H1 (cell line): ENCODE measurements at regions not wholly inside any gene's neighbourhood (a gene's known extent, or its start where the extent isn't known, plus 50 kb on each side); places are given as distances from the start of the nearest gene placed in this dataset.

Experiments used
- CTCF ChIA-PET: fragments of 300-600 bp; sonication (Branson Sonifier 250); formaldehyde crosslinking; loops from one replicate; lab custom pipeline; 2021; ENCODE audit not compliant: partially characterized antibody; lab: Charles Lee
- POLR2A ChIA-PET: fragments of 300-600 bp; sonication (Branson Sonifier 250); formaldehyde crosslinking; loops from one replicate; lab custom pipeline; 2021; ENCODE audit warnings: inconsistent platforms; ENCODE audit not compliant: partially characterized antibody; lab: Charles Lee
- DNase-seq, 2 experiments: peaks; one replicate each; pipeline versions ENCODE4 v3.0.0 to v3.0.0-alpha.2; 2010 to 2022; ENCODE audit warnings: low spot score in 2 of 2, low read depth in 1 of 2, mixed read lengths in 1 of 2
- FAIRE-seq: peaks from 2 replicates; lab custom pipeline; 2011; peaks lifted over from hg19 to GRCh38; lab: Jason Lieb, UNC
- H2AFZ ChIP-seq: 2 replicates; pipeline ENCODE4 v1.8.1; 2012; ENCODE audit warnings: low read length, inconsistent platforms
- H2AK5ac ChIP-seq: 2 replicates; pipeline ENCODE4 v1.6.1; 2013; ENCODE audit warnings: low read depth, low read length
- H2BK120ac ChIP-seq: replicated peaks from 2 replicates; pipeline ENCODE3; 2013; ENCODE audit warnings: low read depth, low read length, inconsistent platforms
- H2BK12ac ChIP-seq: 2 replicates; pipeline ENCODE4 v1.6.1; 2013; ENCODE audit warnings: low read depth, low read length
- H2BK15ac ChIP-seq: 2 replicates; pipeline ENCODE4 v1.6.1; 2013; ENCODE audit warnings: low read length
- H2BK20ac ChIP-seq: 2 replicates; pipeline ENCODE4 v1.6.1; 2013; ENCODE audit warnings: low read length
- H2BK5ac ChIP-seq: 2 replicates; pipeline ENCODE4 v1.6.1; 2013; ENCODE audit warnings: low read depth, low read length
- H3K14ac ChIP-seq: 2 replicates; pipeline ENCODE4 v1.6.1; 2013; ENCODE audit warnings: inconsistent platforms; ENCODE audit not compliant: insufficient read length
- H3K18ac ChIP-seq: 2 replicates; pipeline ENCODE4 v1.6.1; 2013; ENCODE audit warnings: low read length; ENCODE audit errors: extremely low read depth
- H3K23ac ChIP-seq: 2 replicates; pipeline ENCODE4 v1.6.1; 2013; ENCODE audit warnings: inconsistent platforms; ENCODE audit not compliant: insufficient read length
- H3K23me2 ChIP-seq: 2 replicates; pipeline ENCODE4 v1.6.1; 2013; ENCODE audit warnings: low read depth, low read length
- H3K27ac ChIP-seq: 2 replicates; pipeline ENCODE4 v1.6.1; 2011; ENCODE audit warnings: low read depth, low read length, inconsistent platforms
- H3K27me3 ChIP-seq, 4 experiments: replicated peaks in 1 of 4; 1 replicate in 1 of 4; 2 replicates in 3 of 4; pipeline versions ENCODE4 v1.6.1 to v1.8.1; 2011 to 2013; ENCODE audit warnings: low read length in 3 of 4, mild to moderate bottlenecking in 3 of 4, inconsistent platforms in 2 of 4, mixed read lengths in 2 of 4, moderate library complexity in 1 of 4; ENCODE audit not compliant: control insufficient read depth in 3 of 4, insufficient read depth in 3 of 4; ENCODE audit errors: extremely low read depth in 1 of 4
- H3K36me3 ChIP-seq, 4 experiments: 2 replicates each; pipeline versions ENCODE4 v1.6.1 to v1.8.1; 2011 to 2013; ENCODE audit warnings: mild to moderate bottlenecking in 4 of 4, low read length in 3 of 4, moderate library complexity in 2 of 4, control low read depth in 1 of 4, inconsistent platforms in 1 of 4; ENCODE audit not compliant: insufficient read depth in 4 of 4, control insufficient read depth in 2 of 4
- H3K4ac ChIP-seq: replicated peaks from 2 replicates; pipeline ENCODE3; 2013; ENCODE audit warnings: low read length, low read depth, mixed read lengths, inconsistent platforms; ENCODE audit not compliant: insufficient read length
- H3K4me1 ChIP-seq, 4 experiments: replicated peaks in 1 of 4; 1 replicate in 1 of 4; 2 replicates in 3 of 4; pipeline versions ENCODE4 v1.6.1 to v1.8.1; 2011 to 2013; ENCODE audit warnings: low read length in 3 of 4, inconsistent platforms in 2 of 4, mixed read lengths in 1 of 4; ENCODE audit not compliant: insufficient read depth in 4 of 4, control insufficient read depth in 3 of 4
- H3K4me2 ChIP-seq, 2 experiments: 2 replicates each; pipeline versions ENCODE4 v1.6.1 to v1.8.1; 2011 to 2013; ENCODE audit warnings: low read depth in 2 of 2, low read length in 2 of 2, control low read depth in 1 of 2, inconsistent platforms in 1 of 2, mild to moderate bottlenecking in 1 of 2; ENCODE audit not compliant: insufficient read depth in 1 of 2
- H3K4me3 ChIP-seq, 4 experiments: fragments of 200-600, 300-600 bp in 1 of 4; sonication (generic), shearing (Covaris generic), sonication (Bioruptor Twin) in 1 of 4; 2 replicates each; pipeline versions ENCODE4 v1.5.1 to v1.8.1; 2011 to 2016; ENCODE audit warnings: low read length in 4 of 4, low read depth in 3 of 4, control low read depth in 2 of 4, inconsistent platforms in 2 of 4, mild to moderate bottlenecking in 2 of 4, mixed read lengths in 1 of 4, moderate library complexity in 1 of 4; ENCODE audit not compliant: insufficient read depth in 2 of 4; ENCODE audit errors: extremely low read depth in 1 of 4
- H3K56ac ChIP-seq: replicated peaks from 2 replicates; pipeline ENCODE3; 2013; ENCODE audit warnings: low read depth, mild to moderate bottlenecking, mixed read lengths, low read length, inconsistent platforms; ENCODE audit not compliant: insufficient read length
- H3K79me1 ChIP-seq: 2 replicates; pipeline ENCODE4 v1.6.1; 2013; ENCODE audit warnings: low read depth, low read length, control low read depth
- H3K79me2 ChIP-seq, 2 experiments: 2 replicates each; pipeline versions ENCODE4 v1.6.1 to v1.8.1; 2012 to 2013; ENCODE audit warnings: low read length in 2 of 2, mild to moderate bottlenecking in 2 of 2, inconsistent platforms in 1 of 2; ENCODE audit not compliant: insufficient read depth in 2 of 2, control insufficient read depth in 1 of 2
- H3K9ac ChIP-seq, 4 experiments: replicated peaks in 1 of 4; 1 replicate in 1 of 4; 2 replicates in 3 of 4; pipeline versions ENCODE4 v1.6.1 to v1.8.1; 2011 to 2013; ENCODE audit warnings: low read depth in 3 of 4, low read length in 3 of 4, control low read depth in 2 of 4, mild to moderate bottlenecking in 2 of 4, moderate library complexity in 2 of 4, inconsistent platforms in 1 of 4; ENCODE audit errors: extremely low read depth in 1 of 4
- H3K9me3 ChIP-seq, 2 experiments: 2 replicates each; pipeline versions ENCODE4 v1.6.1 to v1.8.1; 2012 to 2013; ENCODE audit warnings: mild to moderate bottlenecking in 2 of 2, moderate library complexity in 2 of 2, control low read depth in 1 of 2, inconsistent platforms in 1 of 2, low read depth in 1 of 2, low read length in 1 of 2, mixed read lengths in 1 of 2; ENCODE audit not compliant: insufficient read depth in 2 of 2
- H4K20me1 ChIP-seq, 2 experiments: replicated peaks in 1 of 2; 2 replicates each; pipeline versions ENCODE3 to v1.8.1; 2011 to 2013; ENCODE audit warnings: inconsistent platforms in 2 of 2, low read length in 2 of 2, mild to moderate bottlenecking in 1 of 2; ENCODE audit not compliant: insufficient read depth in 2 of 2, control insufficient read depth in 1 of 2
- H4K5ac ChIP-seq: 2 replicates; pipeline ENCODE4 v1.6.1; 2013; ENCODE audit warnings: low read length, low read depth, mixed read lengths, inconsistent platforms; ENCODE audit not compliant: insufficient read length
- H4K8ac ChIP-seq: 2 replicates; pipeline ENCODE4 v1.8.0; 2013; ENCODE audit warnings: mild to moderate bottlenecking, moderate library complexity, low read length, inconsistent platforms; ENCODE audit not compliant: insufficient read depth; ENCODE audit errors: extremely low read depth
- H4K91ac ChIP-seq: replicated peaks from 2 replicates; pipeline ENCODE3; 2013; ENCODE audit warnings: low read length, mixed read lengths, inconsistent platforms; ENCODE audit not compliant: insufficient read length
- BCL11A ChIP-seq, 2 experiments: IDR thresholded peaks; one replicate each; pipeline ENCODE4 v1.6.1; 2011; ENCODE audit warnings: low read depth in 2 of 2, low read length in 2 of 2, mild to moderate bottlenecking in 2 of 2
- RNF2 ChIP-seq: fragments of 200-900, 300-1000 bp; sonication (generic); IDR thresholded peaks from 2 replicates; pipeline ENCODE4 v1.7.1; 2016; ENCODE audit warnings: borderline replicate concordance, low read depth, mild to moderate bottlenecking, antibody characterized with exemption, low read length; ENCODE audit not compliant: poor library complexity, severe bottlenecking; ENCODE audit errors: missing control alignments
- WGBS, 2 experiments: shearing (Covaris generic) in 1 of 2; methylation state at CpG; one replicate each; pipeline versions ENCODE4 v1.1.6 to v1.1.7; 2013 to 2015; ENCODE audit warnings: low lambda C conversion rate in 2 of 2, mixed read lengths in 2 of 2, inconsistent platforms in 1 of 2, low coverage in 1 of 2, missing lambda C conversion rate in 1 of 2; ENCODE audit not compliant: insufficient replicate concordance in 2 of 2, insufficient coverage in 1 of 2, insufficient read length in 1 of 2; ENCODE audit errors: extremely low coverage in 1 of 2, missing lambda C conversion rate in 1 of 2; 5-methylcytosine and 5-hydroxymethylcytosine counted together

GRCh38 chr3:162435750-162436149 lies 939.1 kb downstream of the OTOL1 start:
- Histone ChIP-seq H4K91ac (no peak overlapping the region), H4K8ac (no peak overlapping the region), H3K18ac (no peak overlapping the region), H3K79me1 (no peaks in the 10 kb centered on the region), H3K9ac (no peak overlapping the region), H3K4ac (no peak overlapping the region), H2BK15ac (no peak overlapping the region), H3K23me2 (no peaks in the 10 kb centered on the region), H3K56ac (no peak overlapping the region), H2AK5ac (no peak overlapping the region), H2BK20ac (no peak overlapping the region), H3K23ac (no peak overlapping the region), H3K14ac (no peak overlapping the region), H3K36me3 (no peaks in the 10 kb centered on the region), H2BK5ac (no peak overlapping the region), H3K79me2 (no peaks in the 10 kb centered on the region), H4K20me1 (no peaks in the 10 kb centered on the region), H3K4me2 (no peak overlapping the region), H3K27me3 (no peaks in the 10 kb centered on the region), H3K27ac (no peak overlapping the region), H2BK12ac (no peak overlapping the region), H2BK120ac (no peak overlapping the region), H3K9me3 (no peaks in the 10 kb centered on the region), H3K4me3 (no peak overlapping the region), H2AFZ (no peak overlapping the region), H3K4me1 (no peaks in the 10 kb centered on the region), H4K5ac (no peak overlapping the region)
- 93% methylated on average over 1 of the region's 1 CpG; no CpG with 5 or more reads in 1 of the 2 experiments for WGBS, 2 experiments
- CTCF ChIA-PET: interaction anchor here (0.6 kb wide), 1 partner anchor 11 kb away, joined by 3 read pairs; no protein-coding TSS in a partner anchor
- POLR2A ChIA-PET: no interaction called here
- FAIRE-seq (no peak), DNase-seq (no peak)
- TF ChIP-seq BCL11A (IDR thresholded peaks at IDR 0.05; ENCODE audit: low read depth in 2 of 2, low read length in 2 of 2) (no peak), RNF2 (no peak)
